ENCODE measurements at regions not wholly inside any gene's neighbourhood (a gene's known extent, or its start where the extent isn't known, plus 50 kb on each side); places are given as distances from the start of the nearest gene placed in this dataset.
A peak's percentile ranks its signal among the peaks of the same experiment; 100 is the strongest.

DNA sequence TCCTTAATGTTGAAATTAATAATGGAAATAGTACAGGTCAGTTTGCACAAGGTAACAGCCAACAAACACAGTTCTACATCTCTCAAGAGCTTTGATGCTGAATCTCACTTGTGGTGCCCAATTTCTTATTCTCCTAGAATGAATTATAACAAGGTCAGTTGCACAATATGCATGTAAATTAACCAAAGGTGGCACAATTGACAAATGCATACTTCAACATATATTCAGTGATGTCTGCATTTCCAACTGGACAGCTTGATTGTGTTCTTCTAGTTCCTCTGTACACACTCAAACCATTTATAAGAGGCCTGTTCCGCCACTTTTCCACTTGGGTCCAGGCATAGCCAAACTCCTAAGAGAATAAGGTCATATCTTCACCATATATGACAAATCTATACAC lies 210.3 kb upstream of the EPHA5 start:
- H3K4me3 ChIP-seq (ENCODE audit: low read depth, low read length) = no peak overlapping the region
- no peaks in the 10 kb centered on the region for H3K36me3 ChIP-seq (ENCODE audit: control insufficient read depth, insufficient read depth, low read length)
- DNase-seq (ENCODE audit: low read depth) = no peak
- TF ChIP-seq, protein P1, sequence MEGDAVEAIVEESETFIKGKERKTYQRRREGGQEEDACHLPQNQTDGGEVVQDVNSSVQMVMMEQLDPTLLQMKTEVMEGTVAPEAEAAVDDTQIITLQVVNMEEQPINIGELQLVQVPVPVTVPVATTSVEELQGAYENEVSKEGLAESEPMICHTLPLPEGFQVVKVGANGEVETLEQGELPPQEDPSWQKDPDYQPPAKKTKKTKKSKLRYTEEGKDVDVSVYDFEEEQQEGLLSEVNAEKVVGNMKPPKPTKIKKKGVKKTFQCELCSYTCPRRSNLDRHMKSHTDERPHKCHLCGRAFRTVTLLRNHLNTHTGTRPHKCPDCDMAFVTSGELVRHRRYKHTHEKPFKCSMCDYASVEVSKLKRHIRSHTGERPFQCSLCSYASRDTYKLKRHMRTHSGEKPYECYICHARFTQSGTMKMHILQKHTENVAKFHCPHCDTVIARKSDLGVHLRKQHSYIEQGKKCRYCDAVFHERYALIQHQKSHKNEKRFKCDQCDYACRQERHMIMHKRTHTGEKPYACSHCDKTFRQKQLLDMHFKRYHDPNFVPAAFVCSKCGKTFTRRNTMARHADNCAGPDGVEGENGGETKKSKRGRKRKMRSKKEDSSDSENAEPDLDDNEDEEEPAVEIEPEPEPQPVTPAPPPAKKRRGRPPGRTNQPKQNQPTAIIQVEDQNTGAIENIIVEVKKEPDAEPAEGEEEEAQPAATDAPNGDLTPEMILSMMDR (IDR thresholded peaks at IDR 0.05; ENCODE audit: insufficient read depth, low read length, poor library complexity, severe bottlenecking) = no peak
- H3K27me3 ChIP-seq (ENCODE audit: control insufficient read depth, insufficient read depth, low read length) = no peaks in the 10 kb centered on the region

DNA sequence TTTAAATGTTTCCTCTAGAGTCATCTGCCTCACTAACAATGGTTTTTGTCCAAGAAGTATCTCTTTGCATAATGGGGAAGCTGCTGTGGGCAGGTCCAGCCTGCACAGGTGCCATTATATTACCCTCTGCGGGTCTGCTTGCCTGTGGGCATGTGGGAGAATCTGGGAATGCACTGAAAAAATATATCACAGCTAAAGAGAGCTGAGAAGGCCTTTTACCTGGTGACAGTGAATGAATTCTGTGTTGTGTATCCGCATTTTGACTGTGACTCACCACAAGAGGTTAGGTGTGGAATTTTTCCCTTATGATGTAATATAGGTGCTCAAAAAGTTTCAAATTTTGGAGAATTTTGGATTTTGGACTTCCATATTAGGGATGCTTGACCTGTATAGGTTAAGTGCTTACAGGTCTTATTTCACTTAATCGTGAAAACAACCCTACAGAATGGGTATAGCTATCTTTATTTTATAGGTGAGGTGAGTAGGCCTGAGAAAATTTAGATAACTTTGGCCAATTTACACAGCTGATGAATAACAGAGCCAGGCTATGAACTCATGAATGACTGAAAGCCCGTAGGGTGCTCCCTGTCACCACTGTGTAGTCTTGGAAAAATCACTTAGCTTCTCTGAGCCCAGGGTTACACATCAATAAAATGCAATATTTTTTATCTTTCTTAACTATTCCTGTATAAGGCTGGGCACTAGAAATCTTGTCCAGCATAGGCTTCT lies 198.0 kb upstream of the EPHA5 start:
- DNase-seq (ENCODE audit: low read depth) = no peak
- no peak overlapping the region for H3K4me3 ChIP-seq (ENCODE audit: low read depth, low read length)
- no peaks in the 10 kb centered on the region for H3K27me3 ChIP-seq (ENCODE audit: control insufficient read depth, insufficient read depth, low read length)
- TF ChIP-seq, protein P1 (IDR thresholded peaks at IDR 0.05; ENCODE audit: insufficient read depth, low read length, poor library complexity, severe bottlenecking) = no peak
- H3K36me3 ChIP-seq (ENCODE audit: control insufficient read depth, insufficient read depth, low read length) = no peaks in the 10 kb centered on the region

DNA sequence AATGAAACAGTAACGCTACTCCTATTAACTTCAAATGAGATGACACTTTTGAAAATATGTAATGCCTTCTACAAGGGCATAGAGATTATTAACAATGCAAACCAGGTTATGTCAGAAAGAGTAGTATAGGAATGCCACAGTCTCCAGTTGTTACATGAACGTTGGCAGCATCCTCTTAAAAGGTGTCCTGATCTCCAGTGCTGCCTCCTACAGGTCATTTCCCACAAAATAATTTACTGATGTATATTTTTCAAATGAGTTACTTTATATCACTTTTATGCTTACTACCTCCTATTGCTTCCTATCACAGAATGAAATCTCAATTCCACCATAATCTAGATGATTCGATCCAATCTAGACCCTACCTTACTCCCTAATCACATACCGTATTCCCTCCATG lies 195.2 kb upstream of the EPHA5 start:
- no peaks in the 10 kb centered on the region for H3K36me3 ChIP-seq (ENCODE audit: control insufficient read depth, insufficient read depth, low read length)
- H3K27me3 ChIP-seq (ENCODE audit: control insufficient read depth, insufficient read depth, low read length) = no peaks in the 10 kb centered on the region
- TF ChIP-seq, protein P1 (IDR thresholded peaks at IDR 0.05; ENCODE audit: insufficient read depth, low read length, poor library complexity, severe bottlenecking) = peak; percentile 35
- H3K4me3 ChIP-seq (ENCODE audit: low read depth, low read length) = no peak overlapping the region
- DNase-seq (ENCODE audit: low read depth) = no peak

DNA sequence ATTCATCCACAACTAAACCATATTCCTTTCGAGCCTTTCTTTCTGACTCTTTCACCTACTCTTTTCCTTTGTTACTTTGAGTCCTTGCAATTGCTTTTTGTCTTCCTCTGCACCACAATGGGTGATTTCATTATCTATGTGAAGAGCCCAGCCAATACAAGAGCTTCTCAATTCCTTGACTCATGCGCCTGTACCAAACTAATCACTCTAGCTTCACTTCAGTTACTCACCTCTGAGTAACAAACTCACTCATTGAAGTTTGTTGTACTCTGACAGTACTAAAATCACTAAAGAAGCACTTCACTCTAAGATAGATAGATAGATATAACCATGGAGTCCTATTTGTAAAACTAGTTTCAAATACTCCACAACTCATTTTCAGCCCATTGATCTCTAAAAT lies 191.7 kb upstream of the EPHA5 start:
- Histone ChIP-seq H3K27me3 (ENCODE audit: control insufficient read depth, insufficient read depth, low read length) (no peaks in the 10 kb centered on the region), H3K36me3 (ENCODE audit: control insufficient read depth, insufficient read depth, low read length) (no peaks in the 10 kb centered on the region), H3K4me3 (ENCODE audit: low read depth, low read length) (no peak overlapping the region)
- no peak for DNase-seq (ENCODE audit: low read depth)
- TF ChIP-seq, protein P1 (IDR thresholded peaks at IDR 0.05; ENCODE audit: insufficient read depth, low read length, poor library complexity, severe bottlenecking) = no peak

DNA sequence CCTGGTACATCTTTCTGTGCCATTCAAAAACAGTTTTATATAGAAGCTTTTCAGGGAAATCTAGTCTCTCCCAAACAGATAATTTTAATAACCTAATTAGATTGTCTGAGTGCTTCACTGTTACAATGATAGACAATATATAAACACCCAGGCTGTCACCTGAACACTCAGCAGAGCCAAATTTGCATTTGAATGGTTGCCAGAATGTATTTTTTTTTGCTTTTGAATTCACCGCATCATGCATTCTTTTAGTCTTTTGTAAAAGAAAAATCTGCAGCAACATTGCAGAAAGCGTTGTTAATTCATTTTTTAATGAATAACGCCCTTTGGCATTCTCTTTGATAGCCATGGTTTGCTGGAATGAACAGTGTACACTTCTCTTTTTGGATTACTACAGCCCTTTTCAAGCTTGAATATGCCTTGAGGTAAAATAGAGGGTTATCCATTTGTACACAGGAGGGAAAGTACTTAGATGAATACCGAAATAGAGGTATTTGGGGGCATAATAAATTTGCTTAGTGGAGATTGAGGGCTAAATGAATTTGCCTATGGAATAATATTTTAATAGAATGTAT lies 175.0 kb upstream of the EPHA5 start:
- no peaks in the 10 kb centered on the region for H3K27me3 ChIP-seq (ENCODE audit: control insufficient read depth, insufficient read depth, low read length)
- no peak overlapping the region for H3K4me3 ChIP-seq (ENCODE audit: low read depth, low read length)
- H3K36me3 ChIP-seq (ENCODE audit: control insufficient read depth, insufficient read depth, low read length) = no peaks in the 10 kb centered on the region
- no peak for DNase-seq (ENCODE audit: low read depth)
- TF ChIP-seq, protein P1 (IDR thresholded peaks at IDR 0.05; ENCODE audit: insufficient read depth, low read length, poor library complexity, severe bottlenecking) = no peak
